ENCODE measurements at regions not wholly inside any gene's neighbourhood (a gene's known extent, or its start where the extent isn't known, plus 50 kb on each side); places are given as distances from the start of the nearest gene placed in this dataset.

DNA sequence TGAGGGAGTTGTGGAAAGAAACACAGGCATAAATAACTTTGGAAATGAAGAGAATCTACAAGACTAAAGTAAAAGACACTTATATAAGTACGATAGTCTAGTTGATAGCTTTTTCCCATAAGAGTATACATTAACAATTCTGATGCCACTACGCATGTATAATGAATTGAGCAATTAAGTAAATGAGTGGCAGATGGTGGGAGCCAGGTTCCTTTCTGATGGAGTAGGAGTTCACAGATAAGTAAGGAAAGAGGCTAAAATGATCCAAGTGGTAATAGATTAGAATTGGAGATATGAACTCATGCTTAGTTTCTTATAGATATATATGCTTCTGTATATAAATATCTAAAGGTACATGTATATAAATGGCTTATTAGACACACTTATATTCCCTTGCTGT is 368.3 kb downstream of the FAM181B start:
- DNase-seq = no peak

GRCh38 chr11:82356316-82356715 is 377.3 kb downstream of the FAM181B start:
- DNase-seq = no peak

DNA sequence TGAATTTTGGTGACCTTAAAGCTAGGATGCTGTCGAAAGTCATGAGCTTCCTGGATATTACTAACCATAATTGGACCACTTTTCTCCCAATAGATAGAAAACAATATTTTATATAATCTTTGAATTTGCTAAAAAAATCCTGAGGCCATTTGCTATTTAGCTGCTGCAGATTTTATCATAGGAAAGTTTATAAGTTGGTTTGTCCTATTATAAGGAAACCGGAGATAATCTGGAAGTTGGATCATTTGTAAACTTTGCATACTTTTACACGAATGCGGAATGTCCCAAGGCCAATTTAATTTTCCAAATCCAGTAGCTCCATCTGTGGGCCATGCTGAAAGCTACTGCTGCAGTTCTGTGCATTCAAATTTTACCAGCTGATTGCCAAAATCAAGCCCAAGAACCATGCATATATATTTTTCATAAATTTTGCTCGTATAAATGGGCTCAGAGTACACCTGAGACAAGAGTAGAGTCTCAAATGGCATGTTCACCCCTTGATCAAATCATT is 378.3 kb downstream of the FAM181B start:
- no peak for DNase-seq

DNA sequence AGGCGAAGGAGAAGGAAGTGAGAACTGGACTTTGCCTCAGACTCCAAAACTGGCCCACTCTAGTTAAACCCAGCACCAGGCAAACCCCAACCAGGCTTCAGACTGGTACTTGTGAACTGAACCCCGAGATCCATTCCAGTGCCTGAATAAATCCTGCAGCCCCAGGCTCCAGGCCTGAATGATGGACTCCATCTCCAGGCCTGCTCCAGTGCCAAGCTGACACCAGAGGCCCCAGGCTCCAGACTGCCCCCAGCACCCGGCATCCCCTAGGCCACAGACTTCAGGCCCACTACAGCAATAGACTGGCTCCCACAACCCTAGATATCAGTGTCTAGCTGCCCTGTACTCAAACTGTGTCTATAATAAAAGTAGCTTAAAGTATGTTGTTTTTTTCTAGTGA is 406.8 kb downstream of the FAM181B start:
- no peak for DNase-seq

DNA sequence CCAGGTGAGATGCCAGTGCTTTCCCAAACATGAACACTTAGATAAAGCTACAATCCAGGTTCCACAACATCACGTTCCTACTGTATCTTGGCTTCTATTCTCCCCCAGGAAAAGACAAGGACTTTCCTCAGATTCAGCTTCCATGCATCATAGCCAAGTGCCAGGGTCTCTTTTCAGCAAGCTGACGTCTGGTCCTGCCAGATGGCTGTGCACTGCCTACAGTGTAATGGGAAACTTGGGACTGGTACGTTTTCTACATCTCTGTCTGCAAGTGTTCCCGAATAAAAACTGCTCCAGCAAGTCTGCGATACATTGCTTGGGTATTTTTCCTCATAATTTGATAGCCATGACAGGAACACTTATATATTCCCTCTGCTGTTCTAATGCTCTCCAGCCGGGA is 412.5 kb downstream of the FAM181B start:
- no peak for DNase-seq

DNA sequence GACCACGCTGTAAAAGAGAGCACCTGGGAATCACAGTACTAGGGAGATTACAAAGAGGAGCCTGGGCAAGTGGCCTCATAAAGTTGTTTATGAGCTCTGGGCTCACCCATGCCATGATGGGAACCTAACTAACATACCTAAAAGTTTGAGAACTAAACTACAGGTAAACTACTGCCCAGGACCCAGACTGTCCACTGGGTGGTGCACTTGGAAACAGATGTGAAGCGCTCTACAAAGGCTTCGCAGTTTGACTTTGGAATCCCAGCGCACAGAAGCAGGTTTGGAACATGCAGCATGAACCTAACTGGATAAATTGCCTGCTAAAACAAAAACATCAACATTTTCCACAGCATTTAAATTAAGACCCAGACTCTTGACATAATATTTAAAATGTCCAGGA is 418.6 kb downstream of the FAM181B start:
- peak in 1 of 5 experiments; percentile 5 for DNase-seq

GRCh38 chr11:82308979-82309378 is 424.7 kb downstream of the FAM181B start:
- DNase-seq = no peak

DNA sequence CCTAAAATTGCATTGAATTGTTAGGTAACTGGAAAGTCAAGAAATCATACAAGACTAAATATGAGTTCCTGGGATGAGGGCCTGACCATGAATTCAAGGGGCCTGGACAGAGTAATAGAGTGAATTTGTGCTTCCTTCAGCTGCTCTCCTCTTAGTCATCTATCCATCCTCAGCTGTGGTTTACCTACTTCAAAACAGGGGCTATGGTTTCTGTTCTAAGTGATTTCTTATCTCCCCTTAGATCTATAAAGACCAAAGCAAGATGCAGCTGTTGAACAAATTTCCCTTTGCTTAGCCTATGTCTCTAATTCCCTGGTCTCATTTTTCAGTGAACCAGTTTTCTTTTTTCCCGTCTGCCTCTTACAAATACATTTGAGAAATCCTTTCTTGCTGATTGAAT is 428.5 kb downstream of the FAM181B start:
- DNase-seq = peak in 1 of 5 experiments; percentile 18

DNA sequence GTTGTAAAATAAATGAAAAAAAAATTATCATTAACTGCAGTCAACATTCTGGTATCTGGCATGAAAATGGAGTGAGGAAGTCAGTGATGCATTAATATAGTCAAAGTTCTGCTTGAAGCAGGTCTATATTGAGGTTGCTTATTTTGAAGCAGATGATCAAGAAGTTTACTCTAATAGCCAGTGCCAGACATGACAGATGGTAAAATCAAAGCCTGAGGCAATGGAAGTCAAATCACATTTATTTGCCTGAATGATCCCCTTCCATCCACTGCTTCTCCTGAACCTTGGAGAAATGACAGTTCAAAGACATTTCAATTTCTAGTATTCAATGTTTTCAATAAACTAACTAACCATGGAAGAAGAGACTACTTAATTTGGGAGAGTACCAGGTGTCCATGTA is 430.0 kb downstream of the FAM181B start:
- DNase-seq = no peak

DNA sequence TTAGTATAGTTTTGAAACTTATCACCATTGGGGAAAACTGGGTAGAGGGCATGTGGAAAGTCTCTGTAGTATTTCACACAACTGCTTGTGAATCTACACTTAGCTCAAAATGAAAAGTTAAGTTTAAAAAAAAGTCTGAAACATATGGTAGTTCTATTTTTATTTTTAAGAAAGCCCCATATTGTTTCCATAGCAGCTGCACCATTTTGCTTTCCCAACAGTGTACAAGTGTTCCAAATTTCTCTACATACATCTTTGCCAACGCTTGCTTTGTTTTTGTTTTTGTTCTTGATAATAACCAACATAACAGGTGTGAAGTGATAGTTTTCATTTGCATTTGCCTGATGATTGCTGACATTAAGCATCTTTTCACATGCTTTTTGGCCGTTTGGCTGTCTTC is 445.2 kb downstream of the FAM181B start:
- DNase-seq = no peak

DNA sequence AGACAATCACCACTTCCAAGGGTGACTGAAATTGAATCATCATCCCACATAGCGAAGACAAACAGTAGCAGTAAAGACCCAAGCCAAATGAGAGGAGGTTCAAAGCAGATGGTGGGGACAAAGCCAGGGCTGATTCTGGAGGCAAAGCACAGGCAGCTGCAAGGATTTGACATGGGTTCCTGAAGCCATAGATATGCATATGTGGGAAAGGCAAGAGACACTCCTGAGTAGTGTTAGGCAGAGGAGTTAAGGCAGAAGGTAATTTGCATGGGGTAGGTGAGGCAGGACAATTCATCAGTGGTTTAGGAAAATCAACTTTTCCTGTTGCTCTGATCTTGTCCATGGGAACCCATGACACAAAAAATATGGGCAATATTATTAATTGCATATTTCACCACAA is 462.8 kb downstream of the FAM181B start:
- no peak for DNase-seq

GRCh38 chr11:82268627-82269026 is 465.0 kb downstream of the FAM181B start:
- no peak for DNase-seq

DNA sequence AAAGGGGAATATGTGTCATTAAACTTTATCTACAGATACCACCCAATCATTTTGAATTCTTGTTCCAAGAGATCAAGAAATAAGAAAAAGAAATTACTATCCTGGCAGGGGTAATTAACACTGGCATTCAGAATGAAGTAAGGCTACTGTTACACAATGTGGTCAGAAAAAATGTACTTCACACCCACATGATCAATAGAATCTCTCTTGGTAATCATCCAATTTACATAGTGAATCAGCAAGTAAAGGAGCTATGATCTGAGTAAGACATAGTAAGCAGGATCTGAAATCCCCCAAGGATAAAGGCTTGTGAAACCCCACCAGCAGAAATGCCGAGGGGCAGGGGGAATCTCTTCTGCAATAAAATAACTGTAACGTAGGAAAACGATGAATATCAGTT is 466.5 kb downstream of the FAM181B start:
- DNase-seq = no peak

DNA sequence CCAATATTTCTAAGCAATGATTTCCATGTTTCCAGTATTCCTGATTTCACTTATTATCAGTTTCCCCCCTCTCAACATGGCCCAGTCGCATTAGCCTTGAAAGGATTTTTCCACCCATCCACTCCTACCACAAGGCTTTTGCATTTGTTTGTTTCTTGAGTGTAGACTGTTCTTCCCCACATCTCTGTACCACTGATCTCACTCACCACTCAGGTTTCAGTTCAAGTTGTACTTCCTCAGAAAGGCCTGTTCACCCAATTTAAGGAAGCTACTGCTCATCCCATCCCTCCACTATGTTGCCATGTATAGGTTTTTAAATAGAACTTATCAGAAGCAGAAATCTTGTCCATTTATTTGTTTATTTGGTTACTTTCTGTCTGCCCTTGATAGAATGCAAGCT is 472.3 kb downstream of the FAM181B start:
- no peak for DNase-seq

GRCh38 chr11:82250047-82250446 is 483.6 kb downstream of the FAM181B start:
- no peak for DNase-seq

DNA sequence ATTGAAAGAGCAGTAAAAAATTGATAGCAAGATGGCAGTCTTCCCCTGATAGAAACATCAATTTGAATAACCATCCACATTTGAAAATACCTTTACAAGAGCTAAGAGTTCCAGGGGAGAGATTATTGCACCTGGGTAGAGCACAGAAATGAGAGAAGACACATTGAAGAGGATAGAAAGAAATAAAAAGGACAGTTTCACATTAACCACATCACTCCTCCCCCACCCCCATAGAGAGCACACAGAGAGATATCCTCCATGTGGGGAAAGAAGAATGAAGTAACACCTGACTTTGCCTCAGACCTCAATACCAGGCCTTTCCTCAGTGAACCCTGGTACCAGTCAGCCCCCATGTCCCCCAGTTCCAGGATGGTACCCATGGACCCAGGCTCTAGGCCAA is 486.7 kb downstream of the FAM181B start:
- no peak for DNase-seq

- no peak for DNase-seq
Observed at GRCh38 chr11:82239498-82239897, 494.2 kb downstream of the FAM181B start.

DNA sequence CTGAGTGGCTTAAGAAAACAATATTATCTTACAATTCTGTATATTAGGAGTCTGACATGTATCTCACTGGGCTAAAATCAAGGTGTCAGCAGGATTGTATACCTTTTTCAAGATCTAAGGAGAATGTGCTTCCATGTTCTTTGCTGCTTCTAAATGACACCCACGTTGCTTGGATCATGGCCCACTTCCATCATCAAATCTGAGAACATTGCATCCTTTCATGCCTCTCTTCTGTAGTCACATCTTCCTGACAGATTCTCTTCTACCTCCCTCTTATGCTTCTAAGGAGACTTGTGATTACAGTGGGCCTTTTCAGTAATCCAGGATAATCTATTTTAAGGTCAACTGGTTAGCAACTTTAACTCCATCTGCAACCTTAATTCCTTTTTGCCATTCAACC is 499.4 kb downstream of the FAM181B start:
- DNase-seq = no peak

- no peak for DNase-seq
Observed at GRCh38 chr11:82233201-82233600, 500.5 kb downstream of the FAM181B start.

DNA sequence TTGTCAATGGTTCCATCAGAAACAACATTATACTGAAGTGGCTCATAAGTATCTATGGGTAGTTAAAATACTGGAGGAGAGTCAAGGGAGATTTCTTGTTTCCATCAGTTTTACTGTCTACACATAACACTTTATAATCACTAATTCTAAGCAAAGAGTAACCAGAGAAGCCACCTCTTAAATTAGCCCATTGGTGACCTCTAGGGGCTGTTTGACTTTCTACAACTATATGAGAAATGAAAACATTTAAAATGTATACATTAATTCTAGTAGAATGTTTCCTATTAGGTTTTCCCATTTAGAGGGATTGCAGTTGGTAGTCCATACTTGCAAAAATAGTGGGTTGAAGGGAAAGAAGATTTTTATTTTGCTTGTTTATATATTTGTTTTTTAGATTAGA is 504.3 kb downstream of the FAM181B start:
- DNase-seq = peak in 1 of 5 experiments; percentile 26

DNA sequence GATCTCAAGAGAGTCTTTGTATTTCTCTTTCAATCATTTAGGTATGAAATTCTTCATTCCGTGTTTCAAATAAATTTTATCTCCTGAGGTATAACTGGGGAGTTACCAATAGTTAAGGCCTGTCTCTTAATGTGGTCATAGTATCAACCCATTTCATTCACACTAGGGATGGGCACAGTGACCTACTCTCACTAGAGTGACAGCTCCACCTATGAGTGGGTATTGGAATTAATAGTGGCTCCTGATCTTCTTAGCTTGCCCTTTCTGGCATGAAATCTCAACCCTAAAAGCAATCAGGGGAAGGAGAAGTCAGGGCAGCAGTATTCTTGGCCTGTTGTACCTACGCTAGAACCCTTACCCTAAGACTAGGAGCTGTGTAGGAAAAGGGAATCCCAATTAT is 507.7 kb downstream of the FAM181B start:
- DNase-seq = no peak

- no peak for DNase-seq
Observed at GRCh38 chr11:82225502-82225901, 508.2 kb downstream of the FAM181B start.

GRCh38 chr11:82216927-82217570 is 516.6 kb downstream of the FAM181B start:
- no peak for DNase-seq

DNA sequence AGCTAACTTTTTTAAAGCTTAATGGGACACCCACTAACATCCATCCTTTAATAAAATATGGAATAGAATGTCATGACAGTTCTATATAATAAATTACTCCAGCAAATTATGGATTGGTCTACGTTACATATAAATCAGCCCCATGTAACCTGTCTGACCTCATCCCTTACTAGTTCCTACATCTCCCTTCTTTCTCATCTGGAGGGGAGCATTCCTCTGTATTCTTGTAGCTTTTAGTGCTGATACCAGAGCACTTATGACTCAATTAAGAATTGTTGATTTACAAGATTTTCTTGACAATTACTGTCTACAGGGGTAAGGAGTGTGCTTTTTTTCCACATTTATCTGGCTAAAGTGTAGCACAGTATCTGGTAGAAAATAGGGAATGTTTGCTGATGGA is 523.7 kb downstream of the FAM181B start:
- no peak for DNase-seq

DNA sequence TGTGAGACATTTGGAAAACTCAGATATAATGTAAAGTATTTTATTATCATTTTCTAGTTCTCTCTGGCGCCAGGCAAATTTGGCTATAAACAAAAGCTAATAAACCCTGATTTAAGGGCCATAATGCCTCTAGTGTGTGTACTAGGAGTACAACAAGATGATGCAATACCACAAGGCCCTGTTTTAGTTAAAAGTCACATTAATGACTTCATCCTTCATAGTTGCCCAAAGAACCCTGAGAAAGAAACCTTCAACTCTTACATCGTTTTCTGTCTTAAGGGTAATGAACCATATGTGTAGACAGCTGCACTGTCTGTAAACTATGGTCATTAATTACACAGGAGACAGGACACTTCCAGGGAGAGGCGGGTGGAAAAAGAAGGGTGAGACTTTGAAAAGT is 538.4 kb downstream of the FAM181B start:
- no peak for DNase-seq
